H9 (cell line): ENCODE measurements at regions not wholly inside any gene's neighbourhood (a gene's known extent, or its start where the extent isn't known, plus 50 kb on each side); places are given as distances from the start of the nearest gene placed in this dataset.

Experiments
- DNase-seq: peaks from one replicate; pipeline ENCODE4 v3.0.0-alpha.2; 2017
- H2AFZ ChIP-seq: one replicate; pipeline ENCODE4 v1.6.1; 2013; ENCODE audit warnings: mild to moderate bottlenecking, low read length, control low read depth, moderate library complexity
- H2AK5ac ChIP-seq: 2 replicates; pipeline ENCODE4 v1.6.1; 2013; ENCODE audit warnings: low read length, control low read depth, mixed read lengths; ENCODE audit not compliant: insufficient read length
- H2BK120ac ChIP-seq: one replicate; pipeline ENCODE4 v1.6.1; 2013; ENCODE audit warnings: low read depth, mild to moderate bottlenecking, low read length, control low read depth, inconsistent platforms; ENCODE audit not compliant: poor library complexity, severe bottlenecking
- H2BK12ac ChIP-seq: 2 replicates; pipeline ENCODE4 v1.6.1; 2013; ENCODE audit warnings: low read length, control low read depth, mixed read lengths, low read depth; ENCODE audit not compliant: insufficient read length
- H2BK15ac ChIP-seq: 2 replicates; pipeline ENCODE4 v1.6.1; 2013; ENCODE audit warnings: low read depth, low read length, control low read depth
- H2BK20ac ChIP-seq: one replicate; pipeline ENCODE4 v1.6.1; 2013; ENCODE audit warnings: low read depth, mild to moderate bottlenecking, low read length, control low read depth, inconsistent platforms; ENCODE audit not compliant: poor library complexity, severe bottlenecking
- H2BK5ac ChIP-seq: 2 replicates; pipeline ENCODE4 v1.6.1; 2013; ENCODE audit warnings: low read length, control low read depth, mixed read lengths; ENCODE audit not compliant: insufficient read length
- H3K14ac ChIP-seq: 2 replicates; pipeline ENCODE4 v1.6.1; 2013; ENCODE audit warnings: low read length, control low read depth; ENCODE audit not compliant: insufficient read depth
- H3K18ac ChIP-seq: 2 replicates; pipeline ENCODE4 v1.6.1; 2013; ENCODE audit warnings: low read depth, mild to moderate bottlenecking, mixed read lengths, low read length, control low read depth; ENCODE audit not compliant: insufficient read length
- H3K23ac ChIP-seq: 2 replicates; pipeline ENCODE4 v1.6.1; 2013; ENCODE audit warnings: low read length, control low read depth, mixed read lengths, low read depth; ENCODE audit not compliant: insufficient read length
- H3K23me2 ChIP-seq: 2 replicates; pipeline ENCODE4 v1.6.1; 2013; ENCODE audit warnings: low read depth, mild to moderate bottlenecking, mixed read lengths, low read length, control low read depth; ENCODE audit not compliant: insufficient read length, poor library complexity, severe bottlenecking
- H3K27ac ChIP-seq: 2 replicates; pipeline ENCODE4 v1.5.1; 2013; ENCODE audit warnings: low read length, control low read depth, mixed read lengths, low read depth; ENCODE audit not compliant: insufficient read length
- H3K27me3 ChIP-seq: 2 replicates; pipeline ENCODE4 v1.6.1; 2013; ENCODE audit warnings: low read length, control low read depth, inconsistent platforms; ENCODE audit not compliant: insufficient read depth
- H3K4ac ChIP-seq: 2 replicates; pipeline ENCODE4 v1.6.1; 2013; ENCODE audit warnings: low read depth, mild to moderate bottlenecking, control low read depth, inconsistent platforms, low read length, moderate library complexity
- H3K4me1 ChIP-seq: 2 replicates; pipeline ENCODE4 v1.6.1; 2013; ENCODE audit warnings: low read length, control low read depth, inconsistent platforms; ENCODE audit not compliant: insufficient read depth
- H3K4me2 ChIP-seq: 2 replicates; pipeline ENCODE4 v1.6.1; 2013; ENCODE audit warnings: low read length, control low read depth, mixed read lengths; ENCODE audit not compliant: insufficient read length, insufficient read depth
- H3K56ac ChIP-seq: 2 replicates; pipeline ENCODE4 v1.6.1; 2013; ENCODE audit warnings: low read depth, mild to moderate bottlenecking, mixed read lengths, low read length, control low read depth; ENCODE audit not compliant: insufficient read length
- H3K79me1 ChIP-seq: 2 replicates; pipeline ENCODE4 v1.6.1; 2013; ENCODE audit warnings: low read depth, mild to moderate bottlenecking, moderate library complexity, low read length, control low read depth, inconsistent platforms; ENCODE audit not compliant: insufficient read depth, poor library complexity, severe bottlenecking
- H3K79me2 ChIP-seq: 2 replicates; pipeline ENCODE4 v1.6.1; 2013; ENCODE audit warnings: low read length, control low read depth, inconsistent platforms; ENCODE audit not compliant: insufficient read depth
- H3K9ac ChIP-seq: 2 replicates; pipeline ENCODE4 v1.6.1; 2013; ENCODE audit warnings: low read length, control low read depth, mixed read lengths; ENCODE audit not compliant: insufficient read length; ENCODE audit errors: extremely low read depth
- H3K9me3 ChIP-seq: one replicate; pipeline ENCODE4 v1.6.1; 2013; ENCODE audit warnings: low read depth, low read length, inconsistent platforms; ENCODE audit not compliant: control insufficient read depth
- H3T11ph ChIP-seq: one replicate; pipeline ENCODE4 v1.6.1; 2013; ENCODE audit warnings: mild to moderate bottlenecking, low read length, control low read depth, inconsistent platforms
- H4K20me1 ChIP-seq: one replicate; pipeline ENCODE4 v1.6.1; 2013; ENCODE audit not compliant: control insufficient read depth, insufficient read length, insufficient read depth
- H4K5ac ChIP-seq: 2 replicates; pipeline ENCODE4 v1.6.1; 2013; ENCODE audit warnings: low read depth, mild to moderate bottlenecking, mixed read lengths, low read length, control low read depth; ENCODE audit not compliant: insufficient read length
- H4K8ac ChIP-seq: replicated peaks from 2 replicates; pipeline ENCODE4 v1.6.1; 2013; ENCODE audit warnings: low read length, control low read depth, mixed read lengths, low read depth; ENCODE audit not compliant: insufficient read length
- H4K91ac ChIP-seq: 2 replicates; pipeline ENCODE4 v1.6.1; 2013; ENCODE audit warnings: low read depth, mild to moderate bottlenecking, moderate library complexity, mixed read lengths, low read length, control low read depth; ENCODE audit not compliant: insufficient read length
- H3K27ac Mint-ChIP-seq, 3 experiments: 2 replicates in 2 of 3; 3 replicates in 1 of 3; pipeline ENCODE4 v1.8.0; 2020 to 2021; ENCODE audit warnings: mixed read lengths in 3 of 3, mild to moderate bottlenecking in 1 of 3, moderate library complexity in 1 of 3
- H3K27me3 Mint-ChIP-seq: 2 replicates; pipeline ENCODE4 v1.8.0; 2021; ENCODE audit warnings: low read depth, mild to moderate bottlenecking, moderate library complexity, mixed read lengths
- H3K36me3 Mint-ChIP-seq, 3 experiments: 2 replicates in 2 of 3; 3 replicates in 1 of 3; pipeline ENCODE4 v1.8.0; 2020 to 2021; ENCODE audit warnings: low read depth in 3 of 3, mixed read lengths in 3 of 3; ENCODE audit not compliant: insufficient read depth in 1 of 3
- H3K4me1 Mint-ChIP-seq, 2 experiments: 2 replicates each; pipeline ENCODE4 v1.8.0; 2020; ENCODE audit warnings: mixed read lengths in 2 of 2
- H3K4me3 Mint-ChIP-seq, 2 experiments: 2 replicates in 1 of 2; 3 replicates in 1 of 2; pipeline ENCODE4 v1.8.0; 2020 to 2021; ENCODE audit warnings: mild to moderate bottlenecking in 2 of 2, mixed read lengths in 2 of 2, moderate library complexity in 1 of 2
- H3K9me3 Mint-ChIP-seq, 2 experiments: 2 replicates in 1 of 2; 3 replicates in 1 of 2; pipeline ENCODE4 v1.8.0; 2020; ENCODE audit warnings: mild to moderate bottlenecking in 2 of 2, mixed read lengths in 2 of 2, moderate library complexity in 1 of 2
- WGBS: extraction: QIAGEN DNeasy Blood & Tissue Kit; methylation state at CpG from one replicate; pipeline ENCODE4 v1.1.7; 2013; ENCODE audit warnings: missing lambda C conversion rate, low lambda C conversion rate, mixed read lengths; ENCODE audit not compliant: insufficient read length; ENCODE audit errors: extremely low coverage; 5-methylcytosine and 5-hydroxymethylcytosine counted together
- TF ChIP-seq, protein P1 (sequence below): fragments of 200-600 bp; sonication (generic); conservative IDR thresholded peaks from 3 replicates; pipeline ENCODE4 v1.8.0; 2021; ENCODE audit warnings: antibody characterized with exemption, mild to moderate bottlenecking

DNA sequence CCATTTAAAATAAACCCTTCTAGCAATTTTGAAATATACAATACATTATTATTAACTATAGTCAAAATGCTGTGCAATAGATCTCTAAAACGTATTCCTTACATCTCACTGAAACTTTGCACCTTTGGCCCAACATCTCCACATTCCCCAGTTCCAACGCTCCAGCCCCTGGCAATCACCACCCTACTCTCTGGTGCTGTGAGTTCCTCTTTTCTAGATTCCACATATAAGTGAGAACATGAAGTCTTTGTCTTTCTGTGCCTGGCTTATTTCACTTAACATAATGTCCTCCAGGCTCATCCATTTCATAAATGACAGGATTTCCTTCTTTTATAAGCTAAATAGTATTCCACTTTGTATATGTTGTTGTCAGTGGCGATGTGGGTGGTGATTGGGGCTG is 194.7 kb upstream of the RTL1 start:
- no peak overlapping the region for H3K27ac ChIP-seq
- H3K9me3 ChIP-seq, result no peaks in the 10 kb centered on the region
- H3K79me2 ChIP-seq, result no peaks in the 10 kb centered on the region
- no peak overlapping the region for H3K23ac ChIP-seq
- DNase-seq, result no peak
- H3K4me1 ChIP-seq, result no peaks in the 10 kb centered on the region; the same call in 1 of the 2 replicates
- H2BK15ac ChIP-seq, result no peak overlapping the region
- TF ChIP-seq, protein P1, sequence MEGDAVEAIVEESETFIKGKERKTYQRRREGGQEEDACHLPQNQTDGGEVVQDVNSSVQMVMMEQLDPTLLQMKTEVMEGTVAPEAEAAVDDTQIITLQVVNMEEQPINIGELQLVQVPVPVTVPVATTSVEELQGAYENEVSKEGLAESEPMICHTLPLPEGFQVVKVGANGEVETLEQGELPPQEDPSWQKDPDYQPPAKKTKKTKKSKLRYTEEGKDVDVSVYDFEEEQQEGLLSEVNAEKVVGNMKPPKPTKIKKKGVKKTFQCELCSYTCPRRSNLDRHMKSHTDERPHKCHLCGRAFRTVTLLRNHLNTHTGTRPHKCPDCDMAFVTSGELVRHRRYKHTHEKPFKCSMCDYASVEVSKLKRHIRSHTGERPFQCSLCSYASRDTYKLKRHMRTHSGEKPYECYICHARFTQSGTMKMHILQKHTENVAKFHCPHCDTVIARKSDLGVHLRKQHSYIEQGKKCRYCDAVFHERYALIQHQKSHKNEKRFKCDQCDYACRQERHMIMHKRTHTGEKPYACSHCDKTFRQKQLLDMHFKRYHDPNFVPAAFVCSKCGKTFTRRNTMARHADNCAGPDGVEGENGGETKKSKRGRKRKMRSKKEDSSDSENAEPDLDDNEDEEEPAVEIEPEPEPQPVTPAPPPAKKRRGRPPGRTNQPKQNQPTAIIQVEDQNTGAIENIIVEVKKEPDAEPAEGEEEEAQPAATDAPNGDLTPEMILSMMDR, result no peak
- no peak overlapping the region for H3K4ac ChIP-seq
- no peak overlapping the region for H4K8ac ChIP-seq
- no peak overlapping the region for H2BK5ac ChIP-seq
- H2AFZ ChIP-seq, result no peak overlapping the region
- H3K9me3 Mint-ChIP-seq, result peaks cover 14 to 16% of the 10 kb centered on the region in 2 experiments
- no peak overlapping the region for H2BK20ac ChIP-seq
- H3K27me3 Mint-ChIP-seq, result no peaks in the 10 kb centered on the region
- no peak overlapping the region; a peak in 1 of 7 replicates for H3K27ac Mint-ChIP-seq
- H3K56ac ChIP-seq, result no peak overlapping the region
- no peak overlapping the region for H2BK12ac ChIP-seq
- H3K9ac ChIP-seq, result no peak overlapping the region
- H4K20me1 ChIP-seq, result no peaks in the 10 kb centered on the region
- H3K27me3 ChIP-seq, result no peaks in the 10 kb centered on the region
- no peak overlapping the region for H3T11ph ChIP-seq
- H3K4me2 ChIP-seq, result no peak overlapping the region
- peaks cover 21% of the 10 kb centered on the region in 2 experiments for H3K4me1 Mint-ChIP-seq
- H2BK120ac ChIP-seq, result no peak overlapping the region
- no peak overlapping the region for H3K4me3 Mint-ChIP-seq
- H3K18ac ChIP-seq, result no peak overlapping the region
- H3K36me3 Mint-ChIP-seq, result peaks cover 6 to 15% (median 9%) of the 10 kb centered on the region in 3 experiments
- no peak overlapping the region for H4K5ac ChIP-seq
- no peak overlapping the region for H3K14ac ChIP-seq
- no CpG with 5 or more reads among the region's 3 CpGs for WGBS
- H2AK5ac ChIP-seq, result no peak overlapping the region
- no peaks in the 10 kb centered on the region for H3K23me2 ChIP-seq
- H3K79me1 ChIP-seq, result no peaks in the 10 kb centered on the region
- H4K91ac ChIP-seq, result no peak overlapping the region
